ENCODE measurements at regions not wholly inside any gene's neighbourhood (a gene's known extent, or its start where the extent isn't known, plus 50 kb on each side); places are given as distances from the start of the nearest gene placed in this dataset.
"Not testable (repeated sequence)": the region's sequence is repeated elsewhere in the genome, so short reads cannot be mapped to it uniquely, and the experiment has no call there.

DNA sequence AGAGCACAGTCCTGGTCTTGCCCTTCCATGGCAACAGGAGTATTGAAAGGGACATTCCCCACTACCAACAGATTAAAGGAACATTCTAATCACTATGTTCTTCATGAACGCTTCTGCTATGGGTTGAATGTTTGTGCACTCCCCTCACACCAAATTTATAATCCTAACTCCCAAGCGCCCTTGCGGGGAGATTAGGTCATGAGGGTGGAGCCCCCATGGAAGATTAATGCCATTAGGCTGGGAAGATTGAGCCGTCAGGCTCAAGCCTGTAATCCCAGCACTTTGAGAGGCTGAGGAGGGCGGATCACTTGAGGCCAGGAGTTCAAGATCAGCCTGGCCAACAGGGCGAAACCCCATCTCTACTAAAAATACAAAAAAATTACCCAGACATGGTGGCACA, 538.8 kb upstream of the CADM1 start:
- H3K27me3 ChIP-seq (ENCODE audit: insufficient read depth); H2AFZ ChIP-seq (ENCODE audit: low read depth); H3F3A ChIP-seq (replicated peaks; ENCODE audit: insufficient read depth); H3K79me2 ChIP-seq (ENCODE audit: insufficient read depth); H3K27ac ChIP-seq (ENCODE audit: low read depth in 2 of 2, low read length in 1 of 2); H4K20me1 ChIP-seq (ENCODE audit: insufficient read depth); H3K36me3 ChIP-seq (replicated peaks in 1 of 2; ENCODE audit: control insufficient read depth in 1 of 2, insufficient read depth in 2 of 2, low read length in 1 of 2); H3K4me2 ChIP-seq; H3K9me2 ChIP-seq; POLR2A ChIA-PET; DNase-seq; H3K4me1 ChIP-seq (ENCODE audit: control insufficient read depth in 1 of 2, insufficient read depth in 2 of 2, low read depth in 1 of 2, low read length in 1 of 2); H3K9ac ChIP-seq; H3K9me3 ChIP-seq; H3K4me3 ChIP-seq (ENCODE audit: low read depth in 2 of 2, low read length in 1 of 2): not testable (repeated sequence)
- WGBS (ENCODE audit: low lambda C conversion rate): 64% methylated on average over 6 of the region's 6 CpGs
- CTCF ChIA-PET: interaction anchor here (1.0 to 1.1 kb wide), 2 partner anchors 20 to 35 kb away, joined by 3 read pairs; no protein-coding TSS in a partner anchor

DNA sequence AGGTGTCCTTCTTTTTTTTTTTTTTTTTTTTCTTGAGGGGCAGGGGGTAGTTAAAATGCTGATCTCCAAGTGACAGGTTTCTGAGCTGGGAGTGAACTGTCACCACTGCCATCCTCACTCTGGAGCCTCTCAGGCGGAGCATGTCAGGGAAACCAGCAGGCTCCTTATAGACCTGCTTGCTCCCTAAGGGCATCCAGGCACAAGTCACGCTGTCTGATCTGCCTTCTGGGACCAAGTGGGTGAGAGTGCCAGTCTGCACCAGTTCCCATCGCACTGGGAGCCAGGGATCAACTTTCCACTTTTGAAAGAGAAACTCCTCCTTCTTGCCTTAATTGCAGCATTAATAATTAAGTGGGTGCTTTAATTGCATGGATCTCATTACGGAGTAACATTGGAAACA, 537.9 kb upstream of the CADM1 start:
- POLR2A ChIA-PET: interaction anchor here (0.6 to 0.7 kb wide), 2 partner anchors 152 to 350 kb away, joined by 3 to 4 read pairs; no protein-coding TSS in a partner anchor
- H3K4me1 ChIP-seq (ENCODE audit: control insufficient read depth in 1 of 2, insufficient read depth in 2 of 2, low read depth in 1 of 2, low read length in 1 of 2): peaks cover 0 to 9% of the 10 kb centered on the region in 2 experiments; a peak in 2 of 4 replicates
- no peaks in the 10 kb centered on the region for H4K20me1 ChIP-seq (ENCODE audit: insufficient read depth)
- no peaks in the 10 kb centered on the region for H3K36me3 ChIP-seq (replicated peaks in 1 of 2; ENCODE audit: control insufficient read depth in 1 of 2, insufficient read depth in 2 of 2, low read length in 1 of 2)
- no peak overlapping the region for H3K4me2 ChIP-seq
- no peak overlapping the region for H3K9ac ChIP-seq
- WGBS (ENCODE audit: low lambda C conversion rate): 36% methylated on average over 4 of the region's 4 CpGs
- H3K9me3 ChIP-seq: no peaks in the 10 kb centered on the region
- no peak overlapping the region for H3K27ac ChIP-seq (ENCODE audit: low read depth in 2 of 2, low read length in 1 of 2)
- H3K27me3 ChIP-seq (ENCODE audit: insufficient read depth): no peaks in the 10 kb centered on the region
- H2AFZ ChIP-seq (ENCODE audit: low read depth): no peak overlapping the region
- no peaks in the 10 kb centered on the region for H3F3A ChIP-seq (replicated peaks; ENCODE audit: insufficient read depth)
- TF ChIP-seq, protein P1, sequence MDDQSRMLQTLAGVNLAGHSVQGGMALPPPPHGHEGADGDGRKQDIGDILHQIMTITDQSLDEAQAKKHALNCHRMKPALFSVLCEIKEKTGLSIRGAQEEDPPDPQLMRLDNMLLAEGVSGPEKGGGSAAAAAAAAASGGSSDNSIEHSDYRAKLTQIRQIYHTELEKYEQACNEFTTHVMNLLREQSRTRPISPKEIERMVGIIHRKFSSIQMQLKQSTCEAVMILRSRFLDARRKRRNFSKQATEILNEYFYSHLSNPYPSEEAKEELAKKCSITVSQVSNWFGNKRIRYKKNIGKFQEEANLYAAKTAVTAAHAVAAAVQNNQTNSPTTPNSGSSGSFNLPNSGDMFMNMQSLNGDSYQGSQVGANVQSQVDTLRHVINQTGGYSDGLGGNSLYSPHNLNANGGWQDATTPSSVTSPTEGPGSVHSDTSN (IDR thresholded peaks at IDR 0.05): no peak
- TF ChIP-seq JUND (IDR thresholded peaks at IDR 0.05): no peak
- no peak for TF ChIP-seq MEF2A (IDR thresholded peaks at IDR 0.05; ENCODE audit: borderline replicate concordance, low read depth)
- TF ChIP-seq, protein P2, sequence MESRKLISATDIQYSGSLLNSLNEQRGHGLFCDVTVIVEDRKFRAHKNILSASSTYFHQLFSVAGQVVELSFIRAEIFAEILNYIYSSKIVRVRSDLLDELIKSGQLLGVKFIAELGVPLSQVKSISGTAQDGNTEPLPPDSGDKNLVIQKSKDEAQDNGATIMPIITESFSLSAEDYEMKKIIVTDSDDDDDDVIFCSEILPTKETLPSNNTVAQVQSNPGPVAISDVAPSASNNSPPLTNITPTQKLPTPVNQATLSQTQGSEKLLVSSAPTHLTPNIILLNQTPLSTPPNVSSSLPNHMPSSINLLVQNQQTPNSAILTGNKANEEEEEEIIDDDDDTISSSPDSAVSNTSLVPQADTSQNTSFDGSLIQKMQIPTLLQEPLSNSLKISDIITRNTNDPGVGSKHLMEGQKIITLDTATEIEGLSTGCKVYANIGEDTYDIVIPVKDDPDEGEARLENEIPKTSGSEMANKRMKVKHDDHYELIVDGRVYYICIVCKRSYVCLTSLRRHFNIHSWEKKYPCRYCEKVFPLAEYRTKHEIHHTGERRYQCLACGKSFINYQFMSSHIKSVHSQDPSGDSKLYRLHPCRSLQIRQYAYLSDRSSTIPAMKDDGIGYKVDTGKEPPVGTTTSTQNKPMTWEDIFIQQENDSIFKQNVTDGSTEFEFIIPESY (IDR thresholded peaks at IDR 0.05; ENCODE audit: borderline replicate concordance, low read depth): no peak
- TF ChIP-seq, protein P3, sequence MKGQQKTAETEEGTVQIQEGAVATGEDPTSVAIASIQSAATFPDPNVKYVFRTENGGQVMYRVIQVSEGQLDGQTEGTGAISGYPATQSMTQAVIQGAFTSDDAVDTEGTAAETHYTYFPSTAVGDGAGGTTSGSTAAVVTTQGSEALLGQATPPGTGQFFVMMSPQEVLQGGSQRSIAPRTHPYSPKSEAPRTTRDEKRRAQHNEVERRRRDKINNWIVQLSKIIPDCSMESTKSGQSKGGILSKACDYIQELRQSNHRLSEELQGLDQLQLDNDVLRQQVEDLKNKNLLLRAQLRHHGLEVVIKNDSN (IDR thresholded peaks at IDR 0.05; ENCODE audit: borderline replicate concordance, low read depth): no peak
- no peak for TF ChIP-seq FOXJ3 (CRISPR knock-in tag; IDR thresholded peaks at IDR 0.05)
- TF ChIP-seq TAF1 (IDR thresholded peaks at IDR 0.05; ENCODE audit: borderline replicate concordance, low read depth, low read length): no peak
- no peak for TF ChIP-seq SMC3 (IDR thresholded peaks at IDR 0.05; ENCODE audit: low read depth, low read length)
- CTCF ChIA-PET: interaction anchor here (0.7 kb wide), 1 partner anchor 1667 kb away, joined by 3 read pairs; no protein-coding TSS in a partner anchor
- no peaks in the 10 kb centered on the region for H3K9me2 ChIP-seq
- no peaks in the 10 kb centered on the region for H3K79me2 ChIP-seq (ENCODE audit: insufficient read depth)
- no peak overlapping the region for H3K4me3 ChIP-seq (ENCODE audit: low read depth in 2 of 2, low read length in 1 of 2)
- no peak for DNase-seq

Data from SK-N-SH (cell line).